MCF 10A (cell line): ENCODE measurements at regions not wholly inside any gene's neighbourhood (a gene's known extent, or its start where the extent isn't known, plus 50 kb on each side); places are given as distances from the start of the nearest gene placed in this dataset.

Experiments
- BruUV-seq: library from RNA; stranded (reverse); fragments of 400-500 nt; replicated peaks from 2 replicates; lab custom pipeline; 2021; lab: Mats Ljungman, UMichigan
- CTCF ChIA-PET: fragments of 300-600 bp; sonication (Branson Sonifier 250); formaldehyde crosslinking; extraction: SDS; loops from one replicate; lab custom pipeline; 2021; ENCODE audit warnings: antibody characterized with exemption, inconsistent platforms; lab: Yijun Ruan, JAX
- POLR2A ChIA-PET: fragments of 300-600, 350-650 bp; sonication (Branson Sonifier 250); formaldehyde crosslinking; extraction: SDS; loops from one replicate; lab custom pipeline; 2020; ENCODE audit warnings: antibody characterized with exemption, inconsistent platforms; lab: Yijun Ruan, JAX
- DNase-seq: peaks from one replicate; pipeline ENCODE4 v3.0.0-alpha.2; 2018; ENCODE audit not compliant: unreplicated experiment
- H3K27ac Mint-ChIP-seq: one replicate; pipeline ENCODE4 v1.8.0; 2022; ENCODE audit warnings: mild to moderate bottlenecking, low read depth, mixed read lengths; ENCODE audit not compliant: unreplicated experiment
- H3K27me3 Mint-ChIP-seq: one replicate; pipeline ENCODE4 v1.8.0; 2022; ENCODE audit warnings: mixed read lengths; ENCODE audit not compliant: insufficient read depth, unreplicated experiment
- H3K36me3 Mint-ChIP-seq: one replicate; pipeline ENCODE4 v1.8.0; 2022; ENCODE audit warnings: mild to moderate bottlenecking, moderate library complexity, mixed read lengths; ENCODE audit not compliant: insufficient read depth, unreplicated experiment
- H3K4me1 Mint-ChIP-seq: one replicate; pipeline ENCODE4 v1.8.0; 2022; ENCODE audit warnings: mixed read lengths; ENCODE audit not compliant: insufficient read depth, unreplicated experiment
- H3K4me3 Mint-ChIP-seq: one replicate; pipeline ENCODE4 v1.8.0; 2022; ENCODE audit warnings: mild to moderate bottlenecking, moderate library complexity, mixed read lengths; ENCODE audit not compliant: unreplicated experiment
- H3K9me3 Mint-ChIP-seq: one replicate; pipeline ENCODE4 v1.8.0; 2022; ENCODE audit warnings: mixed read lengths; ENCODE audit not compliant: unreplicated experiment
- CTCF ChIP-seq: fragments of 200-600 bp; IDR thresholded peaks from one replicate; pipeline ENCODE4 v1.8.0; 2022; ENCODE audit warnings: antibody characterized with exemption, mild to moderate bottlenecking; ENCODE audit not compliant: unreplicated experiment
- intact Hi-C: fragments of 100-400 bp; cut with micrococcal nuclease; formaldehyde crosslinking; loops from 2 replicates; pipeline ENCODE4 v1.14.1; 2022

GRCh38 chr13:109651854-109652253, 134.5 kb downstream of the IRS2 start:
- H3K36me3 Mint-ChIP-seq: no peaks in the 10 kb centered on the region
- H3K27ac Mint-ChIP-seq: peak overlapping the region; percentile 23
- no peaks in the 10 kb centered on the region for H3K9me3 Mint-ChIP-seq
- intact Hi-C loops: no loop called here
- no TSS peak for BruUV-seq
- no peak for TF ChIP-seq CTCF
- no peaks in the 10 kb centered on the region for H3K27me3 Mint-ChIP-seq
- H3K4me3 Mint-ChIP-seq: no peak overlapping the region
- POLR2A ChIA-PET: no interaction called here
- CTCF ChIA-PET: no interaction called here
- DNase-seq: no peak
- H3K4me1 Mint-ChIP-seq: peaks cover 23% of the 10 kb centered on the region

GRCh38 chr13:109651311-109651710, 135.1 kb downstream of the IRS2 start:
- Mint-ChIP-seq H3K27ac (no peak overlapping the region), H3K4me1 (peaks cover 25% of the 10 kb centered on the region), H3K4me3 (no peak overlapping the region), H3K27me3 (no peaks in the 10 kb centered on the region), H3K9me3 (no peaks in the 10 kb centered on the region), H3K36me3 (no peaks in the 10 kb centered on the region)
- intact Hi-C loops: no loop called here
- ChIA-PET POLR2A (no interaction called here), CTCF (no interaction called here)
- no peak for TF ChIP-seq CTCF
- no TSS peak for BruUV-seq
- no peak for DNase-seq

- no peak for DNase-seq
- Mint-ChIP-seq H3K4me1 (peaks cover 25% of the 10 kb centered on the region), H3K9me3 (no peaks in the 10 kb centered on the region), H3K27ac (no peak overlapping the region), H3K27me3 (no peaks in the 10 kb centered on the region), H3K4me3 (no peak overlapping the region), H3K36me3 (no peaks in the 10 kb centered on the region)
- ChIA-PET CTCF (no interaction called here), POLR2A (no interaction called here)
- no TSS peak for BruUV-seq
- no peak for TF ChIP-seq CTCF
- intact Hi-C loops: no loop called here
These were observed 135.5 kb downstream of the IRS2 start for GRCh38 chr13:109650861-109651260.

- DNase-seq: no peak
- intact Hi-C loops: no loop called here
- peaks cover 21% of the 10 kb centered on the region for H3K4me1 Mint-ChIP-seq
- BruUV-seq: no TSS peak
- no peak overlapping the region for H3K27ac Mint-ChIP-seq
- no peak for TF ChIP-seq CTCF
- ChIA-PET POLR2A (interaction anchor here (0.7 kb wide), 2 partner anchors 16 to 571 kb away, joined by 3 to 5 read pairs; no protein-coding TSS in a partner anchor), CTCF (interaction anchor here (0.7 kb wide), 1 partner anchor 177 kb away, joined by 3 read pairs; no protein-coding TSS in a partner anchor)
- no peaks in the 10 kb centered on the region for H3K9me3 Mint-ChIP-seq
- no peak overlapping the region for H3K4me3 Mint-ChIP-seq
- no peaks in the 10 kb centered on the region for H3K36me3 Mint-ChIP-seq
- no peaks in the 10 kb centered on the region for H3K27me3 Mint-ChIP-seq
These were observed 136.7 kb downstream of the IRS2 start for GRCh38 chr13:109649713-109650112.
